ENCODE measurements at regions not wholly inside any gene's neighbourhood (a gene's known extent, or its start where the extent isn't known, plus 50 kb on each side); places are given as distances from the start of the nearest gene placed in this dataset.

GRCh38 chr2:15746703-15747550, 155.3 kb downstream of the DDX1 start:
- H3K36me3 ChIP-seq (ENCODE audit: control insufficient read depth in 1 of 2, insufficient read depth in 2 of 2, low read length in 2 of 2): no peaks in the 10 kb centered on the region
- H3K79me1 ChIP-seq (ENCODE audit: low read length): peaks cover 44% of the 10 kb centered on the region
- H3K79me2 ChIP-seq (ENCODE audit: control insufficient read depth, insufficient read depth, low read length, poor library complexity): peaks cover 8% of the 10 kb centered on the region
- H3K4ac ChIP-seq (ENCODE audit: low read depth, low read length): peak overlapping the region; percentile 84
- peak overlapping the region; percentile 87 for H4K8ac ChIP-seq (ENCODE audit: low read depth, low read length)
- peak overlapping the region; percentile 96 for H3K14ac ChIP-seq (ENCODE audit: low read length)
- peak overlapping the region; percentile 81 for H3K18ac ChIP-seq (ENCODE audit: low read length)
- peak overlapping the region; percentile 97 for H4K91ac ChIP-seq (ENCODE audit: low read depth, low read length)
- peaks cover 4% of the 10 kb centered on the region for H3K9me3 ChIP-seq (ENCODE audit: insufficient read depth, low read depth, low read length)
- peak overlapping the region; percentile 98 for H2AK5ac ChIP-seq (ENCODE audit: low read length)
- peak overlapping the region; percentile 22 for H3K4me2 ChIP-seq (ENCODE audit: low read length)
- peak overlapping the region; percentile 98 for H2BK12ac ChIP-seq (ENCODE audit: low read length)
- H2BK5ac ChIP-seq (ENCODE audit: low read depth, low read length, poor library complexity): peak overlapping the region; percentile 90
- no CpG with 5 or more reads among the region's 6 CpGs for whole genome bisulfite sequencing (ENCODE audit: extremely low coverage, insufficient coverage, insufficient read length)
- peak overlapping the region; percentile 99 for H2BK120ac ChIP-seq (ENCODE audit: insufficient read depth, low read length, poor library complexity)
- peak overlapping the region; percentile 46 for H4K12ac ChIP-seq (ENCODE audit: low read depth, low read length)
- H3K9ac ChIP-seq (ENCODE audit: low read length): no peak overlapping the region
- no peak overlapping the region for H3K4me3 ChIP-seq (ENCODE audit: low read depth, low read length)
- H3K27me3 ChIP-seq (ENCODE audit: insufficient read depth, low read length): no peaks in the 10 kb centered on the region
- peak overlapping the region; percentile 94 for H3K27ac ChIP-seq (ENCODE audit: low read depth, low read length)
- no peak overlapping the region for H3K23ac ChIP-seq (ENCODE audit: low read length)
- H2AFZ ChIP-seq (ENCODE audit: insufficient read depth, low read length, poor library complexity): peak overlapping the region; percentile 48
- DNase-seq: no peak
- peaks cover 36 to 40% of the 10 kb centered on the region in 2 experiments for H3K4me1 ChIP-seq (ENCODE audit: control insufficient read depth in 1 of 2, insufficient read depth in 2 of 2, low read length in 2 of 2)

GRCh38 chr2:15747603-15748471, 156.2 kb downstream of the DDX1 start:
- Histone ChIP-seq H3K23ac (ENCODE audit: low read length) (no peak overlapping the region), H3K14ac (ENCODE audit: low read length) (peak overlapping the region; percentile 62), H3K27ac (ENCODE audit: low read depth, low read length) (peak overlapping the region; percentile 94), H3K79me1 (ENCODE audit: low read length) (peaks cover 48% of the 10 kb centered on the region), H3K27me3 (ENCODE audit: insufficient read depth, low read length) (no peaks in the 10 kb centered on the region), H2AFZ (ENCODE audit: insufficient read depth, low read length, poor library complexity) (no peak overlapping the region), H3K4ac (ENCODE audit: low read depth, low read length) (peak overlapping the region; percentile 50), H2BK5ac (ENCODE audit: low read depth, low read length, poor library complexity) (peak overlapping the region; percentile 90), H3K4me3 (ENCODE audit: low read depth, low read length) (no peak overlapping the region), H2BK12ac (ENCODE audit: low read length) (peak overlapping the region; percentile 89), H3K36me3 (ENCODE audit: control insufficient read depth in 1 of 2, insufficient read depth in 2 of 2, low read length in 2 of 2) (no peaks in the 10 kb centered on the region), H3K18ac (ENCODE audit: low read length) (peak overlapping the region; percentile 63), H4K12ac (ENCODE audit: low read depth, low read length) (peak overlapping the region; percentile 70), H3K9ac (ENCODE audit: low read length) (no peak overlapping the region), H4K91ac (ENCODE audit: low read depth, low read length) (peak overlapping the region; percentile 97), H4K8ac (ENCODE audit: low read depth, low read length) (peak overlapping the region; percentile 56), H3K79me2 (ENCODE audit: control insufficient read depth, insufficient read depth, low read length, poor library complexity) (peaks cover 8% of the 10 kb centered on the region), H2AK5ac (ENCODE audit: low read length) (peak overlapping the region; percentile 75), H2BK120ac (ENCODE audit: insufficient read depth, low read length, poor library complexity) (peak overlapping the region; percentile 99), H3K4me2 (ENCODE audit: low read length) (peak overlapping the region; percentile 22), H3K9me3 (ENCODE audit: insufficient read depth, low read depth, low read length) (peaks cover 2% of the 10 kb centered on the region), H3K4me1 (ENCODE audit: control insufficient read depth in 1 of 2, insufficient read depth in 2 of 2, low read length in 2 of 2) (peaks cover 40 to 44% of the 10 kb centered on the region in 2 experiments)
- WGBS (ENCODE audit: extremely low coverage, insufficient coverage, insufficient read length): no CpG with 5 or more reads among the region's 16 CpGs
- peak; percentile 30 to 60 for DNase-seq

- peak overlapping the region; percentile 56 for H3K4ac ChIP-seq (ENCODE audit: low read depth, low read length)
- H4K8ac ChIP-seq (ENCODE audit: low read depth, low read length): peak overlapping the region; percentile 56
- H3K36me3 ChIP-seq (ENCODE audit: control insufficient read depth in 1 of 2, insufficient read depth in 2 of 2, low read length in 2 of 2): no peaks in the 10 kb centered on the region
- no peak overlapping the region for H2AFZ ChIP-seq (ENCODE audit: insufficient read depth, low read length, poor library complexity)
- H3K79me2 ChIP-seq (ENCODE audit: control insufficient read depth, insufficient read depth, low read length, poor library complexity): peaks cover 10% of the 10 kb centered on the region
- no CpG with 5 or more reads among the region's 12 CpGs for WGBS (ENCODE audit: extremely low coverage, insufficient coverage, insufficient read length)
- peak; percentile 59 to 71 for DNase-seq
- peak overlapping the region; percentile 34 for H3K18ac ChIP-seq (ENCODE audit: low read length)
- peaks cover 2% of the 10 kb centered on the region for H3K9me3 ChIP-seq (ENCODE audit: insufficient read depth, low read depth, low read length)
- H3K4me3 ChIP-seq (ENCODE audit: low read depth, low read length): no peak overlapping the region
- H2BK12ac ChIP-seq (ENCODE audit: low read length): peak overlapping the region; percentile 89
- peak overlapping the region; percentile 95 for H4K91ac ChIP-seq (ENCODE audit: low read depth, low read length)
- peak overlapping the region; percentile 85 for H2BK5ac ChIP-seq (ENCODE audit: low read depth, low read length, poor library complexity)
- H3K4me1 ChIP-seq (ENCODE audit: control insufficient read depth in 1 of 2, insufficient read depth in 2 of 2, low read length in 2 of 2): peaks cover 40 to 47% of the 10 kb centered on the region in 2 experiments
- no peak overlapping the region for H3K4me2 ChIP-seq (ENCODE audit: low read length)
- no peak overlapping the region for H3K23ac ChIP-seq (ENCODE audit: low read length)
- H2AK5ac ChIP-seq (ENCODE audit: low read length): peak overlapping the region; percentile 79
- peak overlapping the region; percentile 85 for H2BK120ac ChIP-seq (ENCODE audit: insufficient read depth, low read length, poor library complexity)
- peak overlapping the region; percentile 77 for H3K14ac ChIP-seq (ENCODE audit: low read length)
- H4K12ac ChIP-seq (ENCODE audit: low read depth, low read length): no peak overlapping the region
- peak overlapping the region; percentile 63 for H3K27ac ChIP-seq (ENCODE audit: low read depth, low read length)
- peaks cover 50% of the 10 kb centered on the region for H3K79me1 ChIP-seq (ENCODE audit: low read length)
- H3K27me3 ChIP-seq (ENCODE audit: insufficient read depth, low read length): no peaks in the 10 kb centered on the region
- H3K9ac ChIP-seq (ENCODE audit: low read length): no peak overlapping the region
These were observed 157.2 kb downstream of the DDX1 start for GRCh38 chr2:15748736-15749323.

All from trophoblast cell (in vitro differentiated cells and primary cell).